GM13976 (cell line): ENCODE measurements at regions not wholly inside any gene's neighbourhood (a gene's known extent, or its start where the extent isn't known, plus 50 kb on each side); places are given as distances from the start of the nearest gene placed in this dataset.

ENCODE experiments used
- DNase-seq: peaks from one replicate; pipeline ENCODE4 v3.0.0; 2012; ENCODE audit warnings: low spot score
- in situ Hi-C: fragments of 300-500 bp; cut with MboI; formaldehyde crosslinking; loops from one replicate; pipeline ENCODE4 v1.12.0; 2022; ENCODE audit warnings: low sequenced_read_pairs, mixed read lengths, inconsistent platforms; ENCODE audit not compliant: unreplicated experiment
- TF ChIP-seq, protein P1 (sequence below): IDR thresholded peaks from 2 replicates; pipeline ENCODE4 v1.5.1; 2012; ENCODE audit warnings: borderline replicate concordance, mild to moderate bottlenecking; ENCODE audit not compliant: insufficient read depth; ENCODE audit errors: extremely low read depth, missing control alignments, control extremely low read depth

DNA sequence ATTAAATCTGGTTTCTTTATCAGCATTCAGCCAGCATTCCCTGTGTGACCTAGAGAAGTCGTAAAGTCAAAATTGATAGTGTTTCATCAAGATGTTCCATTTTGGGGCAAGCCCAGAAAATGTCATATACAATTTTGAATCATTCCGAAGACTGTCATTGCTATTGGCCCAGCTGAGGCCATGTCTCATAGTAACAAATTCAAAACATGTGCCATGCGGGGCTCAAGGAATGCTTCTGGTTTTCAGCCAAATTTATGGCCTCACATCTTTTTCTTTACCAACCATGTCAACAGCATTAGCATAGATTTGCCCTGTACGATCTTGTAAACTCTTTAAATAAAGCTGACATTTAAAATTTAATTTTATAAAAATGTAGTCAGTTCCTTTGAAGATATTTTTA is 314.7 kb downstream of the PAX1 start:
- TF ChIP-seq, protein P1, sequence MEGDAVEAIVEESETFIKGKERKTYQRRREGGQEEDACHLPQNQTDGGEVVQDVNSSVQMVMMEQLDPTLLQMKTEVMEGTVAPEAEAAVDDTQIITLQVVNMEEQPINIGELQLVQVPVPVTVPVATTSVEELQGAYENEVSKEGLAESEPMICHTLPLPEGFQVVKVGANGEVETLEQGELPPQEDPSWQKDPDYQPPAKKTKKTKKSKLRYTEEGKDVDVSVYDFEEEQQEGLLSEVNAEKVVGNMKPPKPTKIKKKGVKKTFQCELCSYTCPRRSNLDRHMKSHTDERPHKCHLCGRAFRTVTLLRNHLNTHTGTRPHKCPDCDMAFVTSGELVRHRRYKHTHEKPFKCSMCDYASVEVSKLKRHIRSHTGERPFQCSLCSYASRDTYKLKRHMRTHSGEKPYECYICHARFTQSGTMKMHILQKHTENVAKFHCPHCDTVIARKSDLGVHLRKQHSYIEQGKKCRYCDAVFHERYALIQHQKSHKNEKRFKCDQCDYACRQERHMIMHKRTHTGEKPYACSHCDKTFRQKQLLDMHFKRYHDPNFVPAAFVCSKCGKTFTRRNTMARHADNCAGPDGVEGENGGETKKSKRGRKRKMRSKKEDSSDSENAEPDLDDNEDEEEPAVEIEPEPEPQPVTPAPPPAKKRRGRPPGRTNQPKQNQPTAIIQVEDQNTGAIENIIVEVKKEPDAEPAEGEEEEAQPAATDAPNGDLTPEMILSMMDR = no peak
- in situ Hi-C loops = no loop called here

DNA sequence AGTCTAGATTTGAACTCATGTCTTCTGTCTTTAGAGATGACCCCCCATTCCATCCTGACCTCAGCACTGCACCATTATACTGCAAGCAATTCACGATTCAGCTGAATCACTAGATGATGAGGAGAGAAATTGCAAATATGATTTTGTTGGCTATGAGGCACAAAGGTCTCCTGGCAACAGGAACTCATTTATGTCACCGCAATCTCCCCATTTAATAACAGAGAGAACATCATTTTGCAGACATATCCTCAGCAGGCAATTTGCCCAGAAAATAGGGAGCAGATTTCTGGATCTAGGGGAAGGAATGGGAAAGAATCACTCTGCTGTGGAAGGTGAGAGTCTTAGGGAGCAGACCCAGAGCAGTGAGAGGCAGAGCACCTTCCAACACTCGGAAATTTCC is 303.0 kb downstream of the PAX1 start:
- TF ChIP-seq, protein P1 = no peak
- DNase-seq = no peak
- in situ Hi-C loops = no loop called here

More for the DNA sequence above, 314.7 kb downstream of the PAX1 start:
- DNase-seq = no peak

DNA sequence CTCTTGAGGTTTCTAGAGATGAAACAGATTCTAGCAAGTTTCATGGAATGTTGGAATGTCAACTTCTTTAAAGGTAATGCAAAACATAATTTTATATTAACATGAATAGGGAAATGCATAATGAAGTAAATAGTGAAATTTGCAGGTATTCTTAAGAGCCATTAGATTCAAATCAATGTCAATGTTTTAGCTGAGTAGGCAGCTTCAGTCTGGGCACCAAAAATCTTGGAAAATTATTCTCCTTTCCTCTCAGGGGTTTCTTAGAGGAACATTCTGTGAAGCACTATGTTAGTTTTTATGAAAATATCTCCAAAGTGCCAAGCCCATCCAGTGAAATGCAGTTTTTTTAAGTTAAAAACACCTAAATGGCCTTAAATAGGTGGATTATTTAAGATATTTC is 300.8 kb downstream of the PAX1 start:
- in situ Hi-C loops = no loop called here
- TF ChIP-seq, protein P1 = no peak
- DNase-seq = no peak

- in situ Hi-C loops = no loop called here
- no peak for DNase-seq
- TF ChIP-seq, protein P1 = no peak
Observed at GRCh38 chr20:22005535-22005934, 300.1 kb downstream of the PAX1 start.

DNA sequence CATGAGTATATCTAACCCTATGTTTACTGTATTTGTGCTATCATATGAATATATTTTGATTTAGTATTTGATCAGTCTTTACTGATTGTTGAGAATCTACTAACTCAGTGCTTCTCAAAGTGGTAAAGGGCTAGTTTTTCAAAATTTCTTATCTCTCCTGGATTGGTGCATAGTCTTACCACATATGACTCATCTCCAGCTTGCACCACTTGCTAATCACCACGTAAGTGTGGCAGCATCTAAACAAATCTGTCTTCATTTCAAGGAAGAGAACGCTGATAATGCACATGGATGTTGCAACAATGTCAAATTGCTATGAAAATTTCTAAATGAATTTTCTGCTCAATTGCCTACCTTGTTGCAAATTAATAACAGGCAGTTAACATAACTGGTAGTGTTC is 299.5 kb downstream of the PAX1 start:
- no peak for DNase-seq
- TF ChIP-seq, protein P1 = no peak
- in situ Hi-C loops = no loop called here

DNA sequence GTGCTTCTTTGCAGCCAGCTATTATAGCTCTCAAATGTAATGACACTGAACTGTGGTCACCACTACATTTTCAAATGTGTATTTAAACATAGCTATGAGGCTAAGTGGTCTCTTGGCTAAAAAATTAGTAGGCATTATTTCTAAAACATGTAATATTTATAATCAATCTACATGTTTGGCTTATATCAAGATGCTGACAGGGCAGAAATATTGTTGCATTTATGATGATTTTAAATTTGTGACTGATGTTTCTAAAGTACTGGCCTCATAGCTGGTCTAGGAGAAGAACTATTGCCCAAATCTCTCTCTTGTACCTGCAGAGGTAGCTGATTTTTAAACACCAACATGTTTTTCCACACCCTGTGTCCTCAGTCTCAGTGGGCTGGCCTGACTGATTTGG is 298.2 kb downstream of the PAX1 start:
- TF ChIP-seq, protein P1 = no peak
- in situ Hi-C loops = no loop called here
- no peak for DNase-seq

DNA sequence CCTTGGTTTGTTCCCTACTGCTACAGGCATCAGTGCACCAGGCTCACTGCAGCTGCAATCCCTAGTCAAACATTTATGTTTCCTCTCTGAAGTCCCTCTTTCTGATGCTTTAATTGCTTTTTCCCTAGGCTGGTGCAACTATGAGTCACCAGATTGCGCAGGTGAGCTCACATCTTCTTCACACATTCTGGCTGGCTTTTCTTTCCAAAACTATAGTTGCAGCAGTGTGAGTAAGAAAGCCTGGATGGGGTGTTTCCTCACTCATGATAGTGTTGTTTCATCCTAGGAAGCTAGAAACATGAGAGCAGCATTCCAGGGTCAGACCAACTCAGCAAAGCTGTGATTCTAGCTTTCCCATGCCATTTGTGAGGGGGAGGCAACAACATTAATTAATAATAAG is 296.4 kb downstream of the PAX1 start:
- in situ Hi-C loops = no loop called here
- TF ChIP-seq, protein P1 = no peak
- no peak for DNase-seq
